ENCODE measurements at regions not wholly inside any gene's neighbourhood (a gene's known extent, or its start where the extent isn't known, plus 50 kb on each side); places are given as distances from the start of the nearest gene placed in this dataset.

GRCh38 chr2:225276207-225276606 is 123.3 kb upstream of the NYAP2 start:
- in situ Hi-C loops (cut with MboI) = loop anchor here (10.0 kb wide), 2 partner anchors 231 to 341 kb away; partner anchors contain the start of gene DOCK10
- no TSS peak for BruUV-seq (replicated peaks)
- no peaks in the 10 kb centered on the region for H3K79me2 ChIP-seq (ENCODE audit: control insufficient read depth, insufficient read depth, low read length)
- no peak overlapping the region for H3K27ac ChIP-seq (ENCODE audit: control insufficient read depth, insufficient read depth)
- ChIA-PET POLR2A (interaction anchor here (1.1 kb wide), 1 partner anchor 233 kb away, joined by 3 read pairs; the partner anchor contains the start of gene DOCK10), SMC1A (ENCODE audit: uncharacterized antibody, unreplicated experiment) (interaction anchor here (0.7 to 1.0 kb wide), 4 partner anchors 68 to 236 kb away, joined by 3 read pairs; no protein-coding TSS in a partner anchor), CTCF (no interaction called here), RAD21 (ENCODE audit: unreplicated experiment) (interaction anchor here (1.3 kb wide), 1 partner anchor 236 kb away, joined by 4 read pairs; no protein-coding TSS in a partner anchor)
- peak; percentile 69 for FAIRE-seq
- H3K9ac ChIP-seq (ENCODE audit: control insufficient read depth, insufficient read depth, low read length) = no peak overlapping the region
- H3K4me3 ChIP-seq = no peak overlapping the region
- H3K27me3 ChIP-seq (replicated peaks in 1 of 2; ENCODE audit: control insufficient read depth in 2 of 2, insufficient read depth in 2 of 2, low read length in 1 of 2) = no peaks in the 10 kb centered on the region
- peaks cover 2% of the 10 kb centered on the region; the same call in 1 of the 3 replicates for H3K9me3 ChIP-seq (replicated peaks; ENCODE audit: control insufficient read depth, insufficient read depth, low read length)
- no peaks in the 10 kb centered on the region for H4K20me1 ChIP-seq (ENCODE audit: control insufficient read depth, insufficient read depth)
- H3K4me1 ChIP-seq (ENCODE audit: control insufficient read depth, insufficient read depth, low read length) = peaks cover 11% of the 10 kb centered on the region
- peak overlapping the region; percentile 44 for H3K4me2 ChIP-seq (ENCODE audit: control insufficient read depth, insufficient read depth)
- WGBS (ENCODE audit: insufficient coverage, insufficient replicate concordance, low lambda C conversion rate, missing lambda C conversion rate) = 0% methylated on average over 3 of the region's 3 CpGs
- DNase-seq (ENCODE audit: low read depth, low spot score) = peak; percentile 77
- no peaks in the 10 kb centered on the region for H3K36me3 ChIP-seq (ENCODE audit: control insufficient read depth in 2 of 2, insufficient read depth in 2 of 2, low read length in 1 of 2)
- peak overlapping the region; percentile 10; the same call in 1 of the 2 replicates for H2AFZ ChIP-seq (ENCODE audit: control insufficient read depth, low read depth, low read length)
- intact Hi-C loops (cut with micrococcal nuclease; ENCODE audit: unreplicated experiment) = loop anchor here (5.0 kb wide), 1 partner anchor 329 kb away; no protein-coding TSS in a partner anchor
- peak; percentile 83 for ATAC-seq
- TF ChIP-seq ATF3 (IDR thresholded peaks at IDR 0.05; ENCODE audit: borderline replicate concordance, extremely low read depth, low read depth, low read length) (no peak), CHD1 (IDR thresholded peaks at IDR 0.05; ENCODE audit: low read depth, low read length) (no peak), CHD2 (IDR thresholded peaks at IDR 0.05; ENCODE audit: borderline replicate concordance, low read depth, low read length) (peak; percentile 57; the same call in 1 of the 2 replicates), EED (IDR thresholded peaks at IDR 0.05; ENCODE audit: low read depth) (peak; percentile 79), ZNF217 (IDR thresholded peaks at IDR 0.05) (0 out of 2 replicates have a peak, but pooled peaks have one; percentile 60), FOXK2 (IDR thresholded peaks at IDR 0.05) (no peak), MEF2A (IDR thresholded peaks at IDR 0.05; ENCODE audit: insufficient read depth, low read depth, low read length) (peak; percentile 30; the same call in 1 of the 2 replicates), YY1 (IDR thresholded peaks at IDR 0.05; ENCODE audit: low read depth, low read length) (no peak), BACH1 (IDR thresholded peaks at IDR 0.05; ENCODE audit: borderline replicate concordance) (peak; percentile 93; the same call in 1 of the 2 replicates), IKZF1 (conservative IDR thresholded peaks at IDR 0.05) (peak; percentile 97), RAD51 (IDR thresholded peaks at IDR 0.05) (no peak), RAD21 (IDR thresholded peaks at IDR 0.05; ENCODE audit: insufficient read depth, low read depth, low read length) (no peak), USF1 (IDR thresholded peaks at IDR 0.05; ENCODE audit: borderline replicate concordance, extremely low read length, insufficient read depth, low read depth, low read length) (no peak), TCF12 (IDR thresholded peaks at IDR 0.05; ENCODE audit: low read depth, low read length) (0 out of 2 replicates have a peak, but pooled peaks have one; percentile 35), MEF2B (IDR thresholded peaks at IDR 0.05; ENCODE audit: partially characterized antibody, poor library complexity, severe bottlenecking) (peak; percentile 75), BMI1 (IDR thresholded peaks at IDR 0.05; ENCODE audit: borderline replicate concordance) (peak; percentile 81; the same call in 1 of the 2 replicates), ATF2 (IDR thresholded peaks at IDR 0.05; ENCODE audit: low read length) (peak; percentile 45; the same call in 1 of the 2 replicates), DPF2 (IDR thresholded peaks at IDR 0.05) (peak; percentile 98), NFIC (IDR thresholded peaks at IDR 0.05; ENCODE audit: low read depth, low read length) (peak; percentile 69), ATF7 (IDR thresholded peaks at IDR 0.05; ENCODE audit: low read depth) (peak; percentile 49; the same call in 1 of the 2 replicates)
